H1 (cell line): ENCODE measurements at regions not wholly inside any gene's neighbourhood (a gene's known extent, or its start where the extent isn't known, plus 50 kb on each side); places are given as distances from the start of the nearest gene placed in this dataset.

Experiments
- CHD7 ChIP-seq: fragments of 300-600 bp; sonication (generic); IDR thresholded peaks from 2 replicates; pipeline ENCODE4 v1.7.1; 2012; ENCODE audit warnings: low read length, moderate library complexity, mild to moderate bottlenecking, inconsistent platforms; ENCODE audit not compliant: insufficient replicate concordance
- POU5F1 ChIP-seq: IDR thresholded peaks from 2 replicates; pipeline ENCODE4 v1.6.1; 2011; ENCODE audit warnings: low read depth, mild to moderate bottlenecking, low read length, moderate library complexity
- RNF2 ChIP-seq: fragments of 200-900, 300-1000 bp; sonication (generic); IDR thresholded peaks from 2 replicates; pipeline ENCODE4 v1.7.1; 2016; ENCODE audit warnings: borderline replicate concordance, low read depth, mild to moderate bottlenecking, antibody characterized with exemption, low read length; ENCODE audit not compliant: poor library complexity, severe bottlenecking; ENCODE audit errors: missing control alignments

GRCh38 chr2:144325086-144325485 is 194.8 kb downstream of the ZEB2 start (continued):
- TF ChIP-seq CHD7 (no peak), RNF2 (no peak), POU5F1 (no peak)
- TF ChIP-seq, all 59 proteins: peak for 0
